Skin of body (tissue), 2 donors: ENCODE measurements at regions not wholly inside any gene's neighbourhood (a gene's known extent, or its start where the extent isn't known, plus 50 kb on each side); places are given as distances from the start of the nearest gene placed in this dataset. TPM values are rescaled to one million over a fixed set of nuclear protein-coding genes. Genes with fewer than 3 reads are reported as not detected.

Experiments used
- DNase-seq: peaks from one replicate; lab custom pipeline; 2025; lab: John Stamatoyannopoulos, UW
- small RNA-seq: library from RNA; depleted of rRNA; stranded (forward); fragments of <200 nt; gene quantifications from one replicate; pipeline ENCODE3, GENCODE V24; 2014; ENCODE audit warnings: low replicate concordance

GRCh38 chr11:45361551-45361950 lies 75.4 kb upstream of the SYT13 start:
- no peak for DNase-seq

- no peak for DNase-seq
Observed at GRCh38 chr11:45355706-45356041, 69.5 kb upstream of the SYT13 start.

GRCh38 chr11:45354976-45355705 lies 69.0 kb upstream of the SYT13 start:
- DNase-seq: peak; percentile 89

GRCh38 chr11:45348729-45349128 lies 62.6 kb upstream of the SYT13 start:
- DNase-seq: no peak

- DNase-seq: peak; percentile 24
Observed at GRCh38 chr11:45347348-45348082, 61.4 kb upstream of the SYT13 start.

GRCh38 chr11:45345491-45345890 lies 59.4 kb upstream of the SYT13 start:
- DNase-seq: no peak

GRCh38 chr11:45344028-45344427 lies 57.9 kb upstream of the SYT13 start:
- no peak for DNase-seq

- DNase-seq: no peak
Observed at GRCh38 chr11:45343444-45343843, 57.3 kb upstream of the SYT13 start.

- no peak for DNase-seq
Observed at GRCh38 chr11:45341372-45341771, 55.2 kb upstream of the SYT13 start.

GRCh38 chr11:45339729-45340519 lies 53.8 kb upstream of the SYT13 start:
- peak; percentile 75 for DNase-seq

- DNase-seq: no peak
Observed at GRCh38 chr11:45337583-45338360, 51.6 kb upstream of the SYT13 start.

GRCh38 chr11:45336136-45336535 lies 50.0 kb upstream of the SYT13 start:
- no peak for DNase-seq

Small RNAs in the stretch of these regions (small RNA-seq; reads per million reads assigned to genes)
- gene AC103855.4: not detected
